G401 (cell line): ENCODE measurements at regions not wholly inside any gene's neighbourhood (a gene's known extent, or its start where the extent isn't known, plus 50 kb on each side); places are given as distances from the start of the nearest gene placed in this dataset.

ENCODE experiments used
- DNase-seq: peaks from one replicate; pipeline ENCODE4 v3.0.0-alpha.2; 2015; ENCODE audit warnings: low spot score
- in situ Hi-C: cut with HindIII; loops from 2 replicates; pipeline ENCODE4 v1.10.0; 2016; ENCODE audit warnings: low sequenced_read_pairs, mixed read lengths

DNA sequence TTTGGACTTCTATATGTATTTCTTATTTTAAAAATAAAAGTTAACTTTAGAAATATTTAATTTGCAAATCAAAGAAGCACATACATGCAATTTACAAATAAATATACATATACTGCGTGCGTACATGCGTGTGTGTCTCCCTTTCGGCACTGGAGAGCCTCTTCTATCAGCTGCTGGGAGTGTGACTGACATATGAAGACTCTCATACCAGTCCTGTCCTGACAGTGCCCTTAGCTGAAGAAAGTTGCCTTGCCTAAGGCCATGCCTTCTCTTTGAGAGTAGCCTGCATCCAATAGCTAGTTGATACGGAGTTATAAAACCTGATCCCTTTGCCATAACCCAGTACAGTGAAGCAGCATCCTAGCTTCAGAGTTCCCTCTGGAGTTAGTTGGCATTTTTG, 282.4 kb upstream of the NEGR1 start:
- in situ Hi-C loops = no loop called here

DNA sequence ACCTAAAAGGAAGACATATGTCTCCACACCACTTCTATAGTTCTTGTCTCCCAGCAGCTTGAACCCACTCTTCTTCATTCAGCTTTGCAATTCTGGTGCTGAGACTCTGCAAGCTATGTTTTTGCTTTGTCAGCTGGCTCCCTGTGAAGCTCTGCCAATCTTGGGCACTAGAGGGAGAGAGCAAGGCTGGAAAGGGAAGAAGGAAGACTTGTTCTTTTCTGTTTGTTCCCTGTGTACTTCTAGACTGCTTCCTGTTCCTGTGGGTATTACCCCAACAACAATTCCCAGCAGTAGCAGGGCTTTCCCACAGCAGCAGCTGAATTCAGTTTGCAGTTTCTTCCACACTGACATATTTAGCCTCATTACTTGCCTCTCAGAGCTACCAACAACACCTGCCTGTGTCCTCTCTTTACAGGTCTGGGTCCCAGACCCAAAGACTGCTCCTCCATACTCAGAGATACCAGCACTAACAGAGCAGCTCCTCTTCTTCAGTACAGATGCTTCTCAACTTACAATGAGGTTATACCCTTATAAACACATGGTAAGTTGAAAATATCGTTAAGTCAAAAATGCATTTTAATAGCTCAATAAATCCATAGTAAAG, 275.2 kb upstream of the NEGR1 start:
- in situ Hi-C loops = no loop called here
- no peak for DNase-seq

More for the DNA sequence above, 282.4 kb upstream of the NEGR1 start:
- DNase-seq = no peak

DNA sequence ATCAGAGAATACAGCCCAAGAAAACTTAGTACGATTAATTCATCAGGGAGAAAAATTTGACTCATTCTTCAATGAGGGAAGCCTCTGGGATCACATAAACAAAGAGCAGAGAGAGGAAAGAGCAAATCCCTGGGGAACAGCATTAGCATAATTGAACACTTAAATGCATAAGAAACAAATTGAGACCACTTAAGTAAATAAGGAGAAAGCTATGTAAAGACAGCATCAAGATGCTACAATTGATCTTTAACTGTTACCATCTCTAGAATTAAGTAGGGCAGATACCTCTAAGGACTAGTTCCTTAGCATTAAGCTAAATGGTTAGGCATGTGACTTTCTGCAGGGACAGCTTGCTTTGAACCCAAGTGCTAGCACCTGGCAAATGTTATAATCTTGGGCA, 265.1 kb upstream of the NEGR1 start:
- in situ Hi-C loops = no loop called here
- DNase-seq = no peak

DNA sequence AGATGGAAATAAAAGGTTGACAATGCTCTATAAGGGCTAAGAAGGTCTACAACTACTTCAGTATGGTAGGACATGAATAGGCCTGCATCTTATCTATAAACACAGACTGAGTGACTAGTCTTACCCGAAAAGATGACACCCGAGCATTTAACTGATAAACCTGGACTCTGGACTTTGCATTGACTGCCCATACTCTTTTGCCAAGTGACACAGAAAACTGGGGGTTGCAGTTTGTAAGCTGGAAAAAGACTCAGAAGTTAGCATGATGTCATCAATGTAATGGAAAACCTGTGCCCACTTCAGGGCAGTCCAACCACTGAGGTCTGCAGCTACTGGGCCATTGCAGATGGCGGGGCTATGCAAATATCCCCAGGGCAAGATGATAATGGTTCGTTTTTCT, 258.3 kb upstream of the NEGR1 start:
- in situ Hi-C loops = no loop called here
- no peak for DNase-seq

DNA sequence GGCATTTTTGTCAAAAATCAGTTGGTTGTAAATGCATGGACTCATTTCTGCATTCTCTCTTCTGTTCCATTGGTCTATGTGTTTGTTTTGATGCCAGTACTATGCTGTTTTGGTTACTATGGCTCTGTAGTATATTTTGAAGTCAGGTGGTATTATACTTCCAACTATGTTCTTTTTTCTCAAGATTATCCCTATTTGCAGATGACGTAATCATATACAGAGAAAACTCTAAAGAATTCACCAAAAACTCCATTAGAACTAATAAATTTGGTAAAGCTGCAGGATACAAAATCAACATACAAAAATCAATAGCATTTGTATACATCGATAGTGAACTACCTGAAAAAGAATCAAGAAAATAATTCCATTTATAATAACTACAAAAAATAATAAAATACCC, 253.1 kb upstream of the NEGR1 start:
- in situ Hi-C loops = no loop called here

DNA sequence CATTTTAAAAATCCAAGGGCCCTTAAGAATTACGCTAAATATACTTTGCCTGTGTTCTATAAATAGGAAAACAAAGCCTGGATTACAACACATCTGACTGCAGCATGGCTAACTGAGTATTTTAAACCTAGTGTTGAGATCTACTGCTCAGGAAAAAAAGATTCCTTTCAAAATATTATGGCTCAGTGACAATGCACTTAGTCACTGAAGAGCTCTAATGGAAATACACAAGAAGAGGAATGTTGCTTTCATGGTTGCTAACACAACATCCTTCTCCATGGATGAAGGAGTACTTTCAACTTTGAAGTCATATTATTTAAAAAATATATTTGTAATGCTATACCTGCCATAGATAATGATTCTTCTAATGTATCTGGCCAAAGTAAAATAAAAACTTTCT, 248.3 kb upstream of the NEGR1 start:
- DNase-seq = no peak
- in situ Hi-C loops = no loop called here

More for the DNA sequence above, 253.1 kb upstream of the NEGR1 start:
- no peak for DNase-seq

DNA sequence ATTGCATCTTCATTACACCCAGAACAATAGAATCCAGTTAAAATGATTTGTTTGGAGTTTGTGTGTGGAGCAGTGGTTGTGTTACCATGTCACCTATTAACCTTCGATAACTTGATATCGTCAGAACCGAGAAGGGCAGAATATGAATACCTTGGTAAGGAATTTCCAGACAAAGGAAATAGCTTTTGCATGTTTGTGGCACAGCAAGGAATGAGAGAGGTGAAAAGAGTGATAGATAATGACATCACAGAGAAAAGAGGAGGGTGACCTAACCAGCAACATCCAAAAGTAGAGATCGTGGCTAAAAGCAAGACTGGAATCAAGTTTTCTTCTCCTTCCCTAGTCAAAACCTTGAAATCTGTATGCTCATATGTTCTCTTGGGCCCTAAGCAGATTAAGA, 244.6 kb upstream of the NEGR1 start:
- no peak for DNase-seq
- in situ Hi-C loops = no loop called here

DNA sequence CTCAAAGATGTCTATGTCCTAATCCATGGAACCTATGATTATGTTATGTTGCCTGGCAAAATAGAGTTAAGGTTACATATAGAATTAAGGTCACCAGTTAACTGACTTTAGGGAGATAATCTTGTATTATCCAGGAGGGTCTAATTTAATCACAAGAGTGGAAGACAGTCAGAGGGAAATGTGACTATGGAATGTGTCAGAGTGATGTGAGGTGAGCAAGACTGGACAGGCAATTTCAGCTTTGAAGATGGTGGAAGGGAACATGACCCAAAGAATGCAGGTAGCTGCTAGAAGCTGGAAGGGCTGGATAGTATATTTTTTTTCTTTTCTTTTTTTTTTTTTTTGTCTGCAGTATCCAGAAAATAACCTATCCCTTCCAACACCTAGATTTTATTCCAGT, 241.7 kb upstream of the NEGR1 start:
- DNase-seq = no peak
- in situ Hi-C loops = no loop called here

DNA sequence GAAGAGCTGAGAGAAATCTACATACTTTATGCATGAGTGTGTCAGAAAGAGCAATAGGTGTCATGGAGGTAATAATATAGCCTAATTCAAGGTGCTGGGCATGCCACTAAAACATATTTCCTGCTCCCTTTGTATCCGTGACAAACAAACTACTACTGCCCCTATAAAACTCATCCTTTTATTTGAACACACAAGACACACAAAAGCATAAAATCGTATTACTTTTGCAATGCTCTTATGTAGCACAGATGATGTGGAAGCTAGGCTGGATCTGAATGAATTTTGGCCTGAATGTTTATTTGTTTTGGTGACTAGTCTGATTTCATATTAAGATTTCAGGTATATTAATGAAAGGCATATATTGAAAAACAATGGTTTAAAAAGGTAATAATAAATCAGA, 239.3 kb upstream of the NEGR1 start:
- in situ Hi-C loops = no loop called here
- no peak for DNase-seq

DNA sequence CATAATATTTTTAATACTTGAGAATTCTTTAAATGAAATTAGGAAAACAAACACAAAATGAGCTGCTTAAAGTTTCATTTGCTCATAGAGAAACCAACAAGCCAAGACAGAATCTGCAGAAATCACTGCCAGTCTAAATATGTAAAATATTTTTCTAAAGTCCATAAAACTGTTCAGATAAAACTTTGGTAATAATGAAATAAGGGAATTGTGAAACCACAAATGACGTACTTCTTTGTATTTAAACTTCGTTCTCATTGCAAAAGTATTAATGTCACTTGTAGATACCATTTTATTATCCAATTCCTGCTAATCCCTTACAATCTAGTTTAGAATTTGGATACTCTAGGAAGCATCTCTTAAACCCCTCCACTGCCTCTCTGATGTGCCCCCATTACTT, 234.5 kb upstream of the NEGR1 start:
- in situ Hi-C loops = no loop called here

DNA sequence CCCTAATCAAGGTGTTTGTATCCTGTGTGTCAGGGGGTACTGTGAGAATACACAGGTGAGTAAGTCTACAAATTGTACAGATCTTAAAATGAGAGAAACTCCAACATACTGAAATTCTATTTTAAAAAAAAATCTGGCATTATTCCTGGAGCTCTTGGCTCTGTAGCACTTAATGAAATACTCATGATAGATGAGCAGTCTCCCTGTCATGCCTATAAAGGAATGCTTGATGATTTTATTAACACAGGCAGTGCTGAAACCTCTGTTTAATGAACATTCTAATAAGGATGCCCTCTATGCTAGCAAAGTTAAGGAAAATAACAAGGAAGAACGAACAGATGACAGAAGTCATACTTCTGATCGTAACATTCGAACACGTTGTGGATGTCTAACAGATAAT, 233.9 kb upstream of the NEGR1 start:
- DNase-seq = no peak
- in situ Hi-C loops = no loop called here

More for the DNA sequence above, 234.5 kb upstream of the NEGR1 start:
- no peak for DNase-seq

DNA sequence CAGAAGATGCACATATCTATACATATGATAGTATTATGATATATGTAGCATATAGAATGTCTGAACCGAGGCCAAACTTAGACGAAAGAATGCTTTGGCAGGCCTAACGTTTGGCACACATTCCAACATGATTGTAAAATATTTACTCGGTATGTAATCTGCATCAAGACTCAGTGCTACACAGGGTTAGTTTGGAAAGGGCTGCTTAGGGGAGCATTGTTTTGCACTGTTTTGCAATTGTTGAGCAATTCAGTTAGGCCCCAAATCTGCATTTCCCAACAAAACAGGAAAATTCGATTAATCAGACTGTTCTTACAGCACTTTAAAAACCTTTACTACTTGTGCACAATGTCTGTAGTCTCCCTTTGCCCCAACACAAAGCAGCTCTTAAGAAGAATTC, 216.0 kb upstream of the NEGR1 start:
- no peak for DNase-seq
- in situ Hi-C loops = no loop called here

DNA sequence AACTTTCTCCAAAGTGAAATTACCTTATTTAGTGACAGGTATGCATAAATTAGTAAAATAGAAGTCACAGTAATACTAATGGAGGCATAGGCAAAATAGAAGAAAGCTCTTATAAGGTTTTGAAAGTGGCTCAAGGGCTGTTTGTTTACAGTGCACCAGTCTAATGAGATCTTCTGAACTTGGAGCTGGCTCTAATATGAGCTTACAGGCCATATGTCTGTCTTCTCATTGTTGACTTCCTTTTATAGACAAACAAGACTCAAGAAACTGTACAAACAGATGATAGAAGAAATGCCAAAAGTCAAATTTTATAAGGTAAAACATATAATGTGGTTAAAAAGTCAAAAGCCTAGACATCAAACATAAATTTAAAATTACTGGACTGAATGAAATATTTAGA, 207.5 kb upstream of the NEGR1 start:
- in situ Hi-C loops = no loop called here

DNA sequence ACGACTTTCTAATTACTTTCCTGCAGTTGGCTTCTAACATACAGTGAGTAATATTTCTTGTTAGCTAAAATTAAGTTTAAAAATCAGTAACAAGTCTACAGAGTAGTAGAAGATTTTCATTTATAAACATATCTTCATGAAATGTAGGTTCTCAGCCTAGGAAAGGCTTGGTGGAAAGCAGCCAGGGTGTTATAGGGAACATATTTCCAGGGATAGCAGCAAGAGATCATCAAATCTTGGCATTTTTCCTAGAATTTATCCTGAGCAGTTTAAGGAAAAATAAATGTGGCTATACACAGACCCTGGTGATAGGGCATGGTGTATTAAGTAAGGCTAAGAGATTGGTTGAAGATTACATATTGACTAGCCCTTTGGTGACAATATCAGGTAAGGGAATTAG, 203.5 kb upstream of the NEGR1 start:
- in situ Hi-C loops = no loop called here
- DNase-seq = peak; percentile 23

More for the DNA sequence above, 207.5 kb upstream of the NEGR1 start:
- DNase-seq = no peak

DNA sequence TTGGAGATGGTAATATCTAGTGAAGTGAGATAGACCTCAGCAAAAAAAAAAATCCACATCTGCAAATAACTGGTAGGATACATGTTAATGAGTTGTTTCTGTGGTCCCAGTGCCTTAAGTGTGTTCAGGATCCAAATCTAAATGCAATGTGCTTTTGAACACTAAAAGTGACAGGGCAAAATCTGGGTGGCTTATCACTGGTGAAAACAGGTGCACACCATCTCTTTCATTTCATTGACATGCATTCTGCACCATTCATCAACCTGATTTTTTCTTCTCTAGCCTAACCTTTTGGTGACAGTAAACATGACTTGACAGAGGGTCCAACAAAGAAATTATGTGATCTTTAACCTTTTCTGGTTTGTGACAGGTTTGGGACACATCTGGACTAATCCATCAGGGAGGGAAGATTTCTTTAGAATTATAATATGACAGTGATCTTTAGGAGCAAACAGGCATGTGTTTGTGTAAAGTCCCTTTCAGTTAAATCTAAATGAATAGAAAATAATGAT, 201.6 kb upstream of the NEGR1 start:
- no peak for DNase-seq
- in situ Hi-C loops = no loop called here

DNA sequence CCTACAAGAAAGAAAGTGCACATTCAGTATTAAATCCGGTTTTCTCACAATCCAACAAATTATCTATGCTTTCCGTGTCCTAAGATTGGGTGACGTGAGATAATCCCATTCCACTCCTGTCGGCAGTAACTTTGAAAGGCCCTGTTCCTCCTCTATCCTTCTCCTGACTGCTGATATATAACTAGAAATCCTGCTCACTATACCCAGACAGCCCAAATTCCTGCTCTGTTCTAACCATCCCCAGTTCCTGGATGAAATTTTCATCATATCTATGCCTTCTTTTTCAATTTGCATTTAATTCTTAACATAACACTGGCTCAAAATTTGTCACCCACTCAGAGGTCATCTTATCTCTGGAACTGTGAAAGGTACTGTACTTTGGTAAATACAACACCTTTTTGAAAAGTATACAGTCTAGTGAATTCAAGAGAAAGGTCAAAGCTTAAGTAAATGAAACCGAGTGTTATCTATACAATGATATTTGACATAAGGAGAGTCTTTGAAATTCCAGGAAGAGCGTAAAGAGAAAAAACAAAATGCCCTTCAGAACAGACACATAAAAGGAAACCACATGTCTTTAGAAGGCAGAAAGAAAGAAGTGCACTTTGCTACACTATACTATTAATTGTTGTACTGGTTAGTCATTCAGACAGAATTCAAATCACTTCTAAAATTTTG, 200.5 kb upstream of the NEGR1 start:
- DNase-seq = no peak
- in situ Hi-C loops = no loop called here

DNA sequence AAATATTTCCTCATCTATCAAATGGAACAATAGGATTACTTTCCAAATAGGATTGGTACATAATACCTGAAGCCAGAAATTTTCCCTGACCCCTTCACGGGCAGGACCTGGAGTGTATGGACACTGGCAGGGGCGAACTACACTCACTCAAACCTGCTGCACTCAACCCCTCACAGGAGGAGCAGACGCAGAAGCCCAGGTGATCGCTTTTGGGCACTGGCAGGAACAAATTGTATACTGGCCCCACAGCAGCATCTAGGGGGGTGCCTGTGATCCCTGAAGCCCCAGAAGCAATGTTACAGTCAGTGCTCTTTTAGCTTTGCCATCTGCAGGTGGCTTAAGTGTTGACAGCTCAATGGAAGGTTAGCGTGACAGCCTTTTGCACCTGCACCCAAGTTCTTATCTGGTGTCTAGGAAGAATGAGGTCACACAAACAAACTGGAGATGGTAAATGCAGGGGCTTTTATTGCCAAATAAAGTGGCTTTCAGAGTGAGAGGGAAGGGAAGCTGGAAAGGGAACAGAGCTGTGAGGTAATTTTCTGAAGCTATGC, 199.2 kb upstream of the NEGR1 start:
- in situ Hi-C loops = no loop called here
- DNase-seq = no peak

DNA sequence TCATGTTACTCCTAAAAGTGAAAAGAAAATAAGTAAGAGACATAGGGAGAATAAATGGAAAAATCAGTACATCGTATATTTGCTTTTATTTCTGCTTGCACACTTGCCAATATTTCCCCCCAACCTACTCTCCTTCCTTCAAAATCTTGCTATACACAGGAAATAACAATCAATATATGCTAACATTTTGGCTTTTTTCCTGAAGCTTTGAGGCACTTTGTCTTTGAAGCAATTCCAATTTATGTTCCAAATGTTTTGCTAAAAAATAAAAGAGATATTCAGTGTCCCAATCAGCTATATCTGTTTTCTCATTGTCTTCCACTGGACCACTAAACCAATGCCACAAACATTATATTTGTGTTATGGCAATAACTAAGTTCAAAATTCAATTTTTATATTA, 184.0 kb upstream of the NEGR1 start:
- DNase-seq = no peak

DNA sequence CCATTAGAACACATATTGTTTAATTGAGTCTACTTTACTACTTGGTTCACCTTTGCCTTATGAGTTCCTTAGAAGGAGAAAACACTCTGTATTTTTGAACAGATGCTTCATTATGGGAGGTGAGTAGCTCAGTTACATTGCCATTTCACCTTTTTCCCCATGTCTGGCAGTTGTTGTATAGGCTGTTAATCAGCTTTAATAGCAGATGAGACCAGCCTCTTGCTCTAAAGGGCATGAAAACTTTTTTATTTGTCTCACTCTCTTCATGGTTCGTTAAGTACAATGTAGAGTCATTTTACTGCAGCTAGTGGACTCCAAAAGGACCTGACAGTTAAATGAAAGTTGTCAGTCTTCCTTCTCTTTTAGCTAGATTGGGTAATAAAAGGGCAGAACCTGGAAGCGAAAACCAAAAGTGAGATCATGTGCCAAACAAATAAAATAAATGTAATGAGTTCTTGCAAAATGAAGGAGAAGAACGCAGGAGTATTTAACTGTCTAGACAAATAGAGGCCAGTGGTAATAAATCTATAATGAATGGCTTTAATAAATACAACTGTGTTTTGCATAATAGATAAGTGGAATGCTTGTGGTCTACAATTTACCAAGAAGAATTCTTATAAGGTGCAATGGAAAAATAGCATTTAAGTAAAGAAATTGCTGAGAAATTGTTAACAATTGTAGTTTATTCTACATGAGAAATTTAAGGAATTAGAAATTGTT, 180.0 kb upstream of the NEGR1 start:
- in situ Hi-C loops = no loop called here
- no peak for DNase-seq

More for the DNA sequence above, 184.0 kb upstream of the NEGR1 start:
- in situ Hi-C loops = no loop called here

DNA sequence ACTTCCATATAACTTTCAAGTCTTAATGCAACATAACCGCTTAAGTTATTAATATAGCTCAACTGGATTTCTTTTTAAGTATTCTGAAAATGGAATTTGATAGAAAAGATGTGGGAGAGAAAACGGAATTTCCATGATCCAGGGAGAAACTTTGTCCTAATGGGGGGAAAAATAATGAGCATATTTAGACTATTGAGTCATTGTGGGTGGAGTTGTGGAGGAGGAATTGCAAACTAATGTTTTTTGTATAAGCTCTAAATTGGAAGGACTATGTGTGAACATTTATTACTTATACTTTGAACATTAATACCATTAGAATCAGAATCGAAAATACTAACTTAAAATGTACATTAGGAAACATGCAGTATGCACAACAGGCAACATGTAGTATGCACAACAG, 159.9 kb upstream of the NEGR1 start:
- in situ Hi-C loops = no loop called here
- DNase-seq = no peak
